ENCODE measurements at regions not wholly inside any gene's neighbourhood (a gene's known extent, or its start where the extent isn't known, plus 50 kb on each side); places are given as distances from the start of the nearest gene placed in this dataset.

DNA sequence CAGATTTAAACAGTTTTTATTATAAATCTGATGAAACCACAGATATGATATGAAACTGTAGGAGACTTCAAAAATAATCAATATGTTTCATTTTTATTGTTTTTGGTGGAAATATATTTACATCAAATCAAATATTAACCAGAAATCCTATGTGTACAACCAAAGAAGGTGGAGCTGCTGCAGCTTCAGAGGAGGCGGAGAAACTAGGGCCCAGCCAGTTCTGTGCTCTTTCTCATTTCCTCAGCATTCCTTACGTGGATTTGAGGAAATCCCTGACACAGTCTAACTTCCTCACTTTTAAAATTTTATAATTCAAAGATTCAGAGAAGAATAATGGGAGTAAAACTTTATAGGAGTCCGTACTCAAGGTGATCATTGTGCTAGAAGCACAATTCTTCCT is 610.7 kb upstream of the CPXCR1 start:
- TF ChIP-seq, protein P1, sequence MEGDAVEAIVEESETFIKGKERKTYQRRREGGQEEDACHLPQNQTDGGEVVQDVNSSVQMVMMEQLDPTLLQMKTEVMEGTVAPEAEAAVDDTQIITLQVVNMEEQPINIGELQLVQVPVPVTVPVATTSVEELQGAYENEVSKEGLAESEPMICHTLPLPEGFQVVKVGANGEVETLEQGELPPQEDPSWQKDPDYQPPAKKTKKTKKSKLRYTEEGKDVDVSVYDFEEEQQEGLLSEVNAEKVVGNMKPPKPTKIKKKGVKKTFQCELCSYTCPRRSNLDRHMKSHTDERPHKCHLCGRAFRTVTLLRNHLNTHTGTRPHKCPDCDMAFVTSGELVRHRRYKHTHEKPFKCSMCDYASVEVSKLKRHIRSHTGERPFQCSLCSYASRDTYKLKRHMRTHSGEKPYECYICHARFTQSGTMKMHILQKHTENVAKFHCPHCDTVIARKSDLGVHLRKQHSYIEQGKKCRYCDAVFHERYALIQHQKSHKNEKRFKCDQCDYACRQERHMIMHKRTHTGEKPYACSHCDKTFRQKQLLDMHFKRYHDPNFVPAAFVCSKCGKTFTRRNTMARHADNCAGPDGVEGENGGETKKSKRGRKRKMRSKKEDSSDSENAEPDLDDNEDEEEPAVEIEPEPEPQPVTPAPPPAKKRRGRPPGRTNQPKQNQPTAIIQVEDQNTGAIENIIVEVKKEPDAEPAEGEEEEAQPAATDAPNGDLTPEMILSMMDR (IDR thresholded peaks at IDR 0.05) = no peak
- no peak for TF ChIP-seq POLR2A (IDR thresholded peaks at IDR 0.05)

All from lower leg skin (tissue), 3 donors.